GM19463 (cell line): ENCODE measurements at regions not wholly inside any gene's neighbourhood (a gene's known extent, or its start where the extent isn't known, plus 50 kb on each side); places are given as distances from the start of the nearest gene placed in this dataset.
A peak's percentile ranks its signal among the peaks of the same experiment; 100 is the strongest.

Experiments used
- ATAC-seq: cut with Tn5 transposase; IDR thresholded peaks from one replicate; pipeline ENCODE4 v1.9.1; 2021; ENCODE audit warnings: mild to moderate bottlenecking, moderate library complexity; ENCODE audit not compliant: unreplicated experiment

GRCh38 chr7:112887337-112887736 is 97.1 kb upstream of the TMEM168 start:
- no peak for ATAC-seq

DNA sequence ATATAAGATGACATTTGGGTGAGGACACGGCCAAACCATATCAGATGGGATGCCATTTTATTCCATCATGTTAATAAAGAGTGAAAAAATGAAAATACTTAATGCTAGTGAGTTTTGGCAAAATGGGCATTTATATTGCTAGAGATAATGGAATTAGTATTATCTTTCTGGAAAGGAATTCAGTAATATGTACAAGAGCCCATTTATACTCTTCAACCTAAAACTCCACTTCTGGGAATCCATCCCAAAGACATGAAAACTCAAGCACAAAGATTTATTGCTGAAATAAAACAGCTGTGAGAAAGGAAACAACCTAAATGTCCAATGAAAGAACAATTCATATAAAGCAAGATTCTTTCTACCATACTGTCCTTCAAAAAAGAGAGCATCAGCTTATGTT is 96.0 kb upstream of the TMEM168 start:
- no peak for ATAC-seq

DNA sequence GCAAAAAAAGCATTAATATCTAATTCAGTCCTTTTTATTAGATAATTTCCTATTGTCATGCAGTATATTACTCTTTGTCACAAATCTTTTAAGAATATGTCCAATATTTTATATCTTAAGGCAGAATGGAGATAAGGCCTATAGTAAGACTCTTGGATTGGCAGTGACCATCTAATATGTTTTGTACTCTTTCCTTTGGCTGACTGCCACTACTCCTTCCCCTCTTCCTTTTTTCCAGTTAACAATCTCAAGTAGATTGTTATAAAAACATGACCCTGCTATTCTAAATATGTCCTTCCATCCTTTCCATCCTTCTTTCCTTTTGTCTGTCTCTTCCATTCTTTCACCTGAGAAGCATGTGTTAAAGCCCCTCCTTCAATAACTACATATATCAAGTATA is 92.8 kb upstream of the TMEM168 start:
- no peak for ATAC-seq

DNA sequence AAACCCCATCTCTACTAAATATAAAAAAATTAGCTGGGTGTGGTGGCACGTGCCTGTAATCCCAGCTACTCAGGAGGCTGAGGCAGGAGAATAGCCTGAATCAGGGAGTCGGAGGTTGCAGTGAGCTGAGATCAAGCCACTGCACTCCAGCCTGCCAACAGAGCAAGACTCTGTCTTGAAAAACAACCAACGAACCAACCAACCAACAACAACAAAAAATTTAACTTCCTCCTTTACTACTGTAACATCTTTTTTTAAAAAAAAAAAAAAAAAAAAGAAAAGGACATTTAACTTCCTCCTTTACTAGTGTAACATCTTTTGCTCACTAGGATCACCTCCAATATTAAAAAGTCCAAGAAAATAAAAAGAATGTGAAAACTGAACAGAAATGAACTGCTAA is 92.3 kb upstream of the TMEM168 start:
- no peak for ATAC-seq

DNA sequence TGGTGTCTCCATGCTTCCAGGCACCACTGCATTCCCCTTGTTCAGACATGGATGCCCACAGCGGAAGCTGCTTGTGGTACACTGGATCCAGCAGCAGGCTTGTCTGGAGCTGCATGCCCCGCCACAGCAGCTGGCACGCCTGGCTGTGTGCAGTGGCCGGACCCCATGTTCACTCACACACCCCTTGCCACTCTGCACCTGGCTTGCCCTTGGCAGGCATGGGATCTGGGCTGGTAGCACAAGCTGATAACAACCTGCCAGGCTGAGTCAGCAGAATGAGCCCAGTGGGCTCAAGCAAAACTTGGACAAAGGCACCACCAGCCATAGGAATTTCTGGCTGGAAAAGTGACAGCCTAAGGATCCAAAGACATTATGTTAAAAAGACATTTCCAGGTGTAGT is 91.8 kb upstream of the TMEM168 start:
- ATAC-seq, result no peak

- ATAC-seq, result no peak
These were observed 90.7 kb upstream of the TMEM168 start for GRCh38 chr7:112880818-112881418.

- no peak for ATAC-seq
These were observed 87.7 kb upstream of the TMEM168 start for GRCh38 chr7:112877691-112878460.

DNA sequence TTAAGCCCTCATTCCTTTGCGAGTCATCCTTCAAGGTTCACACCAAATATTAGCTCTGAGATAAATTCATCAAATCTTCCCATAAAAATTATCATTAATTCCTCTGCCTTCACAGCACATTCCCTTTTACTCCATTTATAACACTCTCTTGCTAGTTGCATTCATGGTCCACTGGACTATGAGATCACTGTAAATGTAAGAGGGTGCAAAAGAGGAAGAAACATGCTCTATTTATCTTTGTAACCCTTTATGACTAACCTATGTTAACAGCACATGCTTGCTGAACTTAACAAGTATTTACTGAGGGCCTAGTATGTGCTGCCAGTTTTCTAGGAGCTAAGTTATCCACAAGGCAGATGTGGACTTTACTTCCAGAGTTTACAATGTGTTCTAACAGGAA is 86.7 kb upstream of the TMEM168 start:
- no peak for ATAC-seq

DNA sequence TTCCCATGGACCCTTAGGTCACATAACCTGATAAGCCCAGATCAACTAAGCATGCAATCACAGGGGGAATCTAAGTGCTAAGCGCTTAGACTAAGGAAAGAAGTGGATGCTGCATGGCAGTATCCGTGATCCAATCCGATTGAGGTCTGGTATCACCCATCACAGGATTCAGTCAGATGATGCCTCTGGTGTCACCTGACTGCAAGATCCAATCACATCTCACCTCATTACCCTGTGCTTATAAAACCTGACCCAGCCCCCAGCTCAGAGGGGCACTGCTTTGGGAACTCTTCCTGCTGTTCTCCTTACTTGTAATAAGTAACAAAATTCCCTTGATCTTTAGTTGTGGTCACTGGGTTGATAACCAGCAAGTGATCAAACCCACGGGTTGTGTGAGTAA is 84.7 kb upstream of the TMEM168 start:
- ATAC-seq, result no peak

- ATAC-seq, result peak; percentile 42
These were observed 83.8 kb upstream of the TMEM168 start for GRCh38 chr7:112873831-112874553.

DNA sequence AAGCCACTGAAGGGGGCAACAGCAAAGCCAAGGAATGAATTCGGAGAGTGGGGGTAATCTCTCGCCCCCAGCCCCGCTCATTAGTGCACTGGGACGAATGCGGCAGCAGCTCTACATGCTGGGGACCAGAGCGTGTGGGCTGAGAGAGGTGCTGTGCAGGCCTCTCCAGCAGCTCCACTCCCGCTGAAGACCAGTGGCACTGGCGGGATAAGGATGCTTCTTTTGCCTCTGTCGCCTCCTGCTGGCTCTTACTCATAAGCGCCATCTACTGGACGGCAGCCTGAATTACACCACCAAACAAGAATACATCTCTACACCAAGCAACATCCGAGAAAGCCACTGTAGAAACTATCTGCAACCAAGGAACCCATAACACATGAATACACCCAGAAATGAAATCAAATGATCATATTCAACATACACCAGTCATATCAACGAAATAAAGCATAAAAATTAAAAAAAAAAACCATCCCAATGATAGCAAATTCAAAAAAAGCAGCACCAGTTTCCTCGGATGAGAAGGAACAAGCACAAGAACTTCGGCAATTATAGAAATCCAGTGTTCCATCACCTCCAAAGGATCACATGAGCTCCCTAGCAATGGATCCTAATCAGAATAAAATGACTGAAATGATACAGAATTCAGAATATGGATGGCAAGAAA is 79.0 kb upstream of the TMEM168 start:
- no peak for ATAC-seq

GRCh38 chr7:112868609-112869008 is 78.4 kb upstream of the TMEM168 start:
- no peak for ATAC-seq

DNA sequence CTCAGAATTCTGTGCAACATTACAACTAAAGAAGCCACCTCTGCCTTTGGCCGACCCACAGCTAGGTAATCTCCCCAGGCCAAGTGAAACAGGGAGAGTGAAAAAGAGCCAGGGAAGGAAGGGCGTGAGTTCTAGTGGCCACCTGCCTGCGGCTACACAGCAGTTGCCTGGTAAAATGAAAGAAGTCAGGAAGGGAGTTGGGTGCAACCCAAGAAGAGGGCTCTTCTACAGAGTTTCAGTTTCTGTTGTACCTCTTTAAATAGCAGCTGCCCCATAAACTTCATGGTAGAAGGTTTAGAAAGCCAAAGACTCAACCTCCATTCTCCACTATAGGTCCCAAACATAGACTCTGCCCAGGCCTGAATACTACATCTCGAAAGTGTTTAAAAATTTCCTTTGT is 76.2 kb upstream of the TMEM168 start:
- ATAC-seq, result peak; percentile 100

DNA sequence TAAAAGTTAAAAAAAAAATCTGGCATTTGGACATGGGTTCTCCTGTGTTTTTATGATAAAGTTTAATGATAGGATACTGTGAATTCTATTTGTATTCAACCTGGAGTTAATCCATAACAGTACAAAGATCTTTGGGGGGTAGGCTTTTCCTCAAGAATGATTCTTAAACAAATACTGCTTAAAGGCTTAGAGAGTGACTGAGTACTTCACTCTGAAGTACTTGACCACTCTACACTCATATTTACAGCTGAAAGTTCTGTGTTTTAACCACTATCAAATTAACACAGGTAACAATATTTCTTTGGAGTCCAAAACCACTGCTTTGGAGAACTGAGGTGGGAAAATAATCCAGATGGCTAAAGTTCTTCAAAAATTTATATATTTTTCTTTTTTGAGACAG is 74.2 kb upstream of the TMEM168 start:
- no peak for ATAC-seq

- no peak for ATAC-seq
These were observed 68.6 kb upstream of the TMEM168 start for GRCh38 chr7:112858838-112859237.

GRCh38 chr7:112855227-112855626 is 65.0 kb upstream of the TMEM168 start:
- ATAC-seq, result no peak

- no peak for ATAC-seq
These were observed 64.0 kb upstream of the TMEM168 start for GRCh38 chr7:112854169-112854568.

DNA sequence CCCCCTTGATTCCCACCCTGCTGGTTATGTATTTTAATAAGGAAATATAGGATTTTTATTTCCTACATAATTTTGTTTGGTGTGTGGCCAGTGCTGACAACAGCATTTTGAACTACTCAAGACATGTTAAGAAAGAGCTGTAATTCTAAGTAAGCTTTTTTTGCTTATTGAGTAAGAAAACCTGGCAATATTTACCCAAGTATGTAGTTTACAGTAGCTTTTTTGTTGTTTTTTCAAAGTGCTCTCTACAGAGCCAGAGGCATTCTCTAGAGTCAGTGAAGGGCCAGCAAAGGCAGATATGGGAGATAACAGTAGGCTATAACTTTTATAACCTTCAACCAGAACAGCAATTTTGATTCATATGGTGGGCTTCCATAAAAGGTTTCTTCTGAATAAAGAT is 63.2 kb upstream of the TMEM168 start:
- no peak for ATAC-seq

GRCh38 chr7:112843151-112843550 is 53.0 kb upstream of the TMEM168 start:
- no peak for ATAC-seq
